ENCODE measurements at regions not wholly inside any gene's neighbourhood (a gene's known extent, or its start where the extent isn't known, plus 50 kb on each side); places are given as distances from the start of the nearest gene placed in this dataset.

DNA sequence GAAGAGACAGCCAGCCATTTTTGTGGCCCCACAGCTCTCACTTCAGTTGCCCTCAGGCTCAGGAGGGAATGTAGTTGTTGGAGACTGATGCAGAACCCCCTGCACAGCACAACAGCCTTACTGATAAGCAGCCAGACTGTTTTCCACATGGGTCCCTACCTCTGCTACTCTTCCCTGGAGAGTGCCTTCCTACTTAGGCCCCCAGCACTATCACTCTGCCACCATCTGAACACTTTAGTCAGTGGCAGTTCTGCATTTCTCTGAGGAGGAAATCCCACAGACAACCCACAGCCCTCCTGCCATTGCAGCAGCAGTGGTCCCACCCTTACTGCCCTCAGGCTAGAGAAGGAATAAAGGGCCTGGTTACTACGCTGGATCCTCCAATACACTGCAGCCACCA lies 61.8 kb upstream of the PTPRD start:
- H3K4me3 Mint-ChIP-seq, result no peak overlapping the region
- H3K4me1 Mint-ChIP-seq, result no peaks in the 10 kb centered on the region
- H3K27me3 Mint-ChIP-seq, result no peaks in the 10 kb centered on the region
- H3K36me3 Mint-ChIP-seq, result no peaks in the 10 kb centered on the region
- DNase-seq, result no peak
- peaks cover 14% of the 10 kb centered on the region for H3K9me3 Mint-ChIP-seq
- no peak overlapping the region for H3K27ac Mint-ChIP-seq
- CTCF ChIA-PET, result no interaction called here

DNA sequence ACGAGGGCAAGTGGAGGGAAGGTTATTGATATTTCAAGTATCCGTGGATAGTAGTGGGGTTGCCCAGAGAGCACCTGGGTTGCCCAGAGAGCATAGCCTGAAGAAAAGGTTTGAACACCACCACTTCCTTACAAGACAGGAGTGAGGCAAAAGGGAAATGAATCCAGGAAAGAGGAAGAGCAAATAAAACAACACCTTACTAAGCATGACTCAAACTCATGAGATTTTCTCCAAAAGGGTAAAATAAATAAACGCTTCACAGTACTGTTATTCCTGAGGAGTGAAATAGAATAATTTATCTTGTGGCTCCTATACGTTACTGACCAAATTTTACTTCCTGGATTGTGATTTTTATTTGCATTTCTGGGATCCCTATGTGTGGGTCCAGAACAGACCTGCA lies 65.2 kb upstream of the PTPRD start:
- no peak for DNase-seq
- Mint-ChIP-seq H3K36me3 (no peaks in the 10 kb centered on the region), H3K27ac (no peak overlapping the region), H3K4me3 (no peak overlapping the region), H3K4me1 (no peaks in the 10 kb centered on the region), H3K27me3 (no peaks in the 10 kb centered on the region), H3K9me3 (peaks cover 14% of the 10 kb centered on the region)
- CTCF ChIA-PET, result no interaction called here

DNA sequence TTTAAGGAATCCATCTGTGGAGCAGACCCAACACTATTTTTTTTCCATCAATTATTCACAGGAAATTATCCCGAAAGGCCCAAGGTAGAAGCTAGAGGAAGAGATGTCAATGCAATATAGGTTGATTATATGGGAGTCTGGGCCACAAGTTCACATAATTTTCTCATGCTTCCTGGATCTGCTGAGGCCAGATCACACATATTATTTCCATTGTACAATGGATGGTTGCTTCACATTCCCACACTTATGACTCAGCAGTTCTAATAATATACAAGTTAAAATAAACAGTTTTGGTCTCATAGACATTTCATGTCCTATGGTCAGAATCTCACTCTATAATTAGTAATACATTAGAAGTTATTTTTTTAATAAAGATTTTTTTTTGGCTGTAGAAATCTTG lies 66.0 kb upstream of the PTPRD start:
- Mint-ChIP-seq H3K4me3 (no peak overlapping the region), H3K9me3 (peaks cover 7% of the 10 kb centered on the region), H3K27me3 (no peaks in the 10 kb centered on the region), H3K27ac (no peak overlapping the region), H3K36me3 (no peaks in the 10 kb centered on the region), H3K4me1 (no peaks in the 10 kb centered on the region)
- CTCF ChIA-PET, result no interaction called here
- no peak for DNase-seq

DNA sequence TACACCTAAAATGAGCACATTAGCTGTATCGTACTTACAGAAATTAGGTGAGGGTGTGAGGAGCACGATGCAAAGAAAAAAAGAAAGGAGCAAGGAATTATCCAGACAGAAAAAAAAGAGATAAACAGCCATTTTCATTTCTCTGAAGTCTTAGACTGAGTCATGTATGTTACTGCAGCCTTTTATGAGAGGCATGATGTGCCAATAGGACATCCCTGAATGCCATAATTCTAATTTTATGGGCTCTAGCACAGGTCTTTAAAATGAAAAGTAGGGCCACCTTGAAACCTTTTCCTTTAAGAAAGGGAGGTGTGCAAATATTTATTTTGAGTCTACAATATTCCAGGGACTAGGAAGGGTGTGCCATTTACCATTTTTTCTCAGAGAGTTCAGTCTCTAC lies 74.1 kb upstream of the PTPRD start:
- CTCF ChIA-PET, result no interaction called here
- Mint-ChIP-seq H3K27me3 (no peaks in the 10 kb centered on the region), H3K4me3 (no peak overlapping the region), H3K36me3 (no peaks in the 10 kb centered on the region), H3K9me3 (peaks cover 10% of the 10 kb centered on the region), H3K27ac (no peak overlapping the region), H3K4me1 (no peaks in the 10 kb centered on the region)
- no peak for DNase-seq

DNA sequence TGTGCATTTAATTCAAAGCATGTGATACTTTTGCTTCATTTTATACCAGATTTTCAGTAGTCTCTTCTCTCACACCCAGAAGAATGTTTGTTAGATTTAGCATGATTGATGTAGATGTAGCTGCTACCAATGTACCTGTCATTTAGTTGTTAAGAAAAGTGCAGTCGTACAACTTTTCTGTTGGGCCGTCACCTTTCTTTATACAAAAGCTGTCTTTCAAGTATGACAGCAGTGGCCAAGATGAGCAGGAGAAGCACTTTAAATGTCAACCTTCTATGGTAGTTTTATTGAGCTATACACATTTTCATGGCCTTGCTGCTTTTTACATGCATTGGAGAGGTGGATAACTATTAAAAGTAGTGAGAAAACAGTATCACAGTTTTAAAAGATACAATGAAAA lies 77.7 kb upstream of the PTPRD start:
- Mint-ChIP-seq H3K9me3 (peaks cover 10% of the 10 kb centered on the region), H3K4me3 (no peak overlapping the region), H3K4me1 (no peaks in the 10 kb centered on the region), H3K36me3 (no peaks in the 10 kb centered on the region), H3K27ac (no peak overlapping the region), H3K27me3 (no peaks in the 10 kb centered on the region)
- CTCF ChIA-PET, result no interaction called here
- DNase-seq, result no peak

DNA sequence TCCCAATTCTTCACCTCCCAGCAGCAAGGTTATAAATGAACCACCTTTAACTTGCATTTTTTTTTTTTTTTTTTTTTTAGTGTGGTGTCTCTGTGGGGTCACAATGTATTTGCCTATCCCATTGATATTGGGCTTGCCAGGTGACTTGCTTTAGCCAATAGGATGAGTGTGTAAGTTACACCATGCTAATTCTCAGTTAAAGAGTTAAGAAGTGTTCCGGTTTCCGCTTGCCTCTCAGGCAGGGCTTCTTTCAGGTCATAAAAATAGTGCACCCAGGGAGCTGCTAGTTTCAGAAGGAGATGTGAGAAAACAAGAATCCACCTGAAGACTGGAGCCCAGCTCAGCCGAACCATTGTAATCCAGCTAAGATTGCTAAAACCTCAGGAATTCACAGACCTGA lies 84.2 kb upstream of the PTPRD start:
- Mint-ChIP-seq H3K9me3 (peaks cover 3% of the 10 kb centered on the region), H3K4me1 (no peaks in the 10 kb centered on the region), H3K36me3 (no peaks in the 10 kb centered on the region), H3K27me3 (no peaks in the 10 kb centered on the region), H3K27ac (no peak overlapping the region), H3K4me3 (no peak overlapping the region)
- no peak for DNase-seq
- CTCF ChIA-PET, result no interaction called here

DNA sequence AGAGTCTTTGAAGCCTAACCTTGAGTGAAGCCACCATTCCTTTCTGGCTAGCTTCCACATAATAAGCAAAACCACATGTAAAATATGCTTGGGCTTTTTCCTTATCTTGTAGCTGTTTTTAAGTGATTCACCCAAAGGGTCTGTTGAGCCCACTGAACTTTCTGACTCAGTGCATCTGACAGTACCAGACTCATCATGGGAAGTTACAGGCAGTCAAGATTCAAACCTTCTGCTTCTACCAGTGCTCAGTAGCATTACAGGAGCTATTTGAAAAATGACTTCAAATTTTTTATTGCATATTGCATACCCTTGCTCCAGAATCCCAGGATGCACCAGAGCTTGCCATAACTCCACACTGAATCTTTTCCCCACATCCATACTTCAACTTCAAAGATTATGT lies 87.5 kb upstream of the PTPRD start:
- H3K4me3 Mint-ChIP-seq, result no peak overlapping the region
- no peak for DNase-seq
- CTCF ChIA-PET, result no interaction called here
- no peaks in the 10 kb centered on the region for H3K27me3 Mint-ChIP-seq
- no peaks in the 10 kb centered on the region for H3K4me1 Mint-ChIP-seq
- peaks cover 5% of the 10 kb centered on the region for H3K9me3 Mint-ChIP-seq
- H3K36me3 Mint-ChIP-seq, result no peaks in the 10 kb centered on the region
- no peak overlapping the region for H3K27ac Mint-ChIP-seq

DNA sequence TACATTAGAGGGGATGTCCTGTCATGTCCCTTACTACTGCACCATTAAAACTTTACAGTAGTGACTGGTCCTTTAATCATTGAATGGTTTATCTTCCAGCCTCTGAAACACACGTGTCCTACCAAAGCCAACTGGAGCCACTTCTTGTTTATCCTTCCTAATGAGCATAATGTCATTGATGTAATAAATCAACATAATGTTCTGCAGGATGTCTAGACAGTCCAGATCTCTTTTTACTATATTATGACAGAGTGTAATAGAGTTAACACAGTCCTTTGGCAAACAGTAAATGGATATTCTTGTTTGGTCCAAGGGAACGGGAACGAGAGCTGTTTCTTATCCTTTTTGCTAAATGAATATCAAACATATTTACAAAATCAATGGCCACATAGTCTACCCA lies 88.1 kb upstream of the PTPRD start:
- no peaks in the 10 kb centered on the region for H3K36me3 Mint-ChIP-seq
- H3K4me1 Mint-ChIP-seq, result no peaks in the 10 kb centered on the region
- DNase-seq, result no peak
- no peak overlapping the region for H3K27ac Mint-ChIP-seq
- CTCF ChIA-PET, result no interaction called here
- peaks cover 5% of the 10 kb centered on the region for H3K9me3 Mint-ChIP-seq
- H3K27me3 Mint-ChIP-seq, result no peaks in the 10 kb centered on the region
- H3K4me3 Mint-ChIP-seq, result no peak overlapping the region

DNA sequence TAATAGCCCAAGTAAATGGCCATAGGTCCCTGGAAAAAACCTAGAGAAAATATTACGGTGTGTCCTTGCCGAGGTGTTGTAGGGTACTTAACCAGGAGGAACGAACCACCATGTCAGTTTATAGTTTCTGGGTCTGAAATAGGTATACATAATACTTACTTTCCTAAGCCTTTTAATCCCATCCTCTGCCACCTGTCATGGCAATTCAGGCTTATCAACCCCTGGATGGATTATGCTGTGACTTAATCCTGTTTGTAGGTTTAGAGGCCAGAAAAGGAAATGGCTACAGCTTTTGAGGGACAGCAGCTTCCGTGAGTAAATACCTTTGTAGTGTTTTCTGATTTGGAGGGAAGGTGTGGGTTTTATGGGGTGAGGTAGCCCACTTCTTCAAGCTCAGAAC lies 89.1 kb upstream of the PTPRD start:
- Mint-ChIP-seq H3K36me3 (no peaks in the 10 kb centered on the region), H3K27me3 (no peaks in the 10 kb centered on the region), H3K27ac (no peak overlapping the region), H3K9me3 (peaks cover 2% of the 10 kb centered on the region), H3K4me1 (no peaks in the 10 kb centered on the region), H3K4me3 (no peak overlapping the region)
- CTCF ChIA-PET, result no interaction called here
- DNase-seq, result no peak

DNA sequence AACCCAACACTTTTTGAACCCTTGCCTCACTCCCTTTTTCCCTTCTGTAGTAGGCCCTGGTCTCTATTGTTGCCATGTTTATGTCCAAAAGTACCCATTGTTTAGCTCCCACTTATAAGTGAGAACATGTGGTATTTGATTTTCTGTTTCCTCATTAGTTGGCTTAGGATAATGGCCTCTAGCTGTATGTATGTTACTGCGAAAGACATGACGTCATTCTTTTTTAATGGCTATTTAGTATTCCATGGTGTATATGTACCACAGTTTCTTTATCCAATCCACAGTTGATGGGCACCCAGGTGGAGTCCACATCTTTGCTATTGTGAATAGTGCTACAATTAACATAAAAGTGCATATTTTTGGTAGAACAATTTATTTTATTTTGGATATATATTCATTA lies 90.3 kb upstream of the PTPRD start:
- no peaks in the 10 kb centered on the region for H3K4me1 Mint-ChIP-seq
- no peak overlapping the region for H3K27ac Mint-ChIP-seq
- CTCF ChIA-PET, result no interaction called here

DNA sequence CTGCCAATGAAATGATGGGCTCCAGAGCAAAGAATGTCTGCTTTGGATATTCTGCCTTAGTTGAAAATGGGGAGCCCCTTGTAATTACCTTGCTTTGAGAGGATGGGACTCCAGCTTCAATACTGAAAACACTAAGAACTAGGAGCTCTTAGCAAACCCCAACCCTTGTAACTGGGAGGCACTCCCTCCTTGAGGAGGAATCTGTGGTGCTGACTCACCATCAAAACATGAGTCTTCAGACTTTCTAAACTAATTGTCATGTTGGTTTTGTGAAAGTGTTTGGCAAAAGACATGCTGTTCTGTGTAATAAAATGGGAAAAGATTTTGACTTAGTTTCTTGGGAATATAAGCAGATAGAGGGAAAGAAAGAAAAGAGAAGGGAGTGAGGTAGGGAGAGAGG lies 91.9 kb upstream of the PTPRD start:
- no peaks in the 10 kb centered on the region for H3K27me3 Mint-ChIP-seq
- no peaks in the 10 kb centered on the region for H3K4me1 Mint-ChIP-seq
- CTCF ChIA-PET, result no interaction called here
- no peak overlapping the region for H3K27ac Mint-ChIP-seq
- no peak overlapping the region for H3K4me3 Mint-ChIP-seq
- no peak for DNase-seq
- H3K9me3 Mint-ChIP-seq, result peaks cover 2% of the 10 kb centered on the region
- no peaks in the 10 kb centered on the region for H3K36me3 Mint-ChIP-seq

More for the DNA sequence above, 90.3 kb upstream of the PTPRD start:
- H3K9me3 Mint-ChIP-seq, result peaks cover 2% of the 10 kb centered on the region
- H3K4me3 Mint-ChIP-seq, result no peak overlapping the region
- no peaks in the 10 kb centered on the region for H3K27me3 Mint-ChIP-seq
- H3K36me3 Mint-ChIP-seq, result no peaks in the 10 kb centered on the region
- DNase-seq, result no peak

DNA sequence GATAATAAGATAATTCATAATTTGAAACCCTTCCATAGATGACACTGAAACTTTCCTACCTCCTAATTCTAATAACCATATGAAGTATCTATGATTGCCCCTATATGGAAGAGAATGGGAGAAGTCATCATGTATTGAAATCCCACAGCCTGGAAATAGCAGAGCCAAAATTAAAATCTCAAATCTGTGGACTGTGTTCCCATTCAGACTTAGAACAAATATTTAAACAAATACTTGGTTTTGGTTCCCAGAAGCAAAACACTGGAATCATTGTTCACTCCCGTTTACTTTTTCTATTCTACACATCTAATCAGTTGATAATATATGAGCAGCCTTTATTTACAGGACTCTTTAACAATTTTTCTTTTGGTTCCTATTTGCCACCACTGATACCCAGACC lies 92.6 kb upstream of the PTPRD start:
- H3K27me3 Mint-ChIP-seq, result no peaks in the 10 kb centered on the region
- DNase-seq, result no peak
- no peaks in the 10 kb centered on the region for H3K4me1 Mint-ChIP-seq
- H3K27ac Mint-ChIP-seq, result no peak overlapping the region
- H3K36me3 Mint-ChIP-seq, result no peaks in the 10 kb centered on the region
- no peak overlapping the region for H3K4me3 Mint-ChIP-seq
- CTCF ChIA-PET, result no interaction called here
- peaks cover 2% of the 10 kb centered on the region for H3K9me3 Mint-ChIP-seq

DNA sequence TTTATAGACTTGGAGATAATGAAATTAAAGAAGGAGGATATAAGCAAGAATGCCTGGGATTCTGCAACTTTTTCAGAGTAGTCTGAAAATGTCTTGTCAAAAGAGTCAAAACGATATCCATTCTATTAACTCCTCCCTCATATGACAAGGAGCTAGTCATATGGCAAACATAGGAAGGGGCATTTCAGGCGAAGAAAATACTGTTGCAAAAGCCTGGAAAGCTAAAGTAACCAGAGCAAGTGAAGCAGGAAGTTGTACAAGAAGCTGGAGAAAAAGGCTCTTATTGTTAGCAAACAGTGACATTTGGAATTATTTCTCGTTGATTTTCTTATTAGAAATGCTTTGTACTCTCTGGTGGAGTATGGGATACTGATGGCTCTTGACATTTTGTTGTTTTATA lies 94.0 kb upstream of the PTPRD start:
- CTCF ChIA-PET, result no interaction called here
- Mint-ChIP-seq H3K27me3 (no peaks in the 10 kb centered on the region), H3K4me1 (no peaks in the 10 kb centered on the region), H3K9me3 (peaks cover 2% of the 10 kb centered on the region), H3K27ac (no peak overlapping the region), H3K36me3 (no peaks in the 10 kb centered on the region), H3K4me3 (no peak overlapping the region)
- DNase-seq, result no peak

DNA sequence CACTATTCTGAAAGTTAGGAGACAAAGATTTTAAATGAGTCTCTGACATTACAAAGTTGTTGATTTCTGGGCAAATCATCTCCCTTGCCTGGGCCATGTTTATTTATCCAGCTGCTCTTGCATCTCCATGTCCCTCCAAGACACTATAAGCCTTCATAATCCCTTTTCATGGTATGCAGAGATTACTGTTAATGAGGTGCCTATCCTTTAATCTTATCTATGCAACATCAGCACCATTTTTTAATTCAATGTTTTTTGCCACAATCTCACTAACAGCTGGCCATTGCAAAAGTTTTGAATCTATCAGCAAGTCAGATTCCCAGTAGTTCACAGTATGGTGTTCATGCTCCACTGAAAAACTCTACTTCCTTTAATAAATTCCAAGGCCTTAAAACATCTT lies 108.5 kb upstream of the PTPRD start:
- Mint-ChIP-seq H3K27me3 (no peaks in the 10 kb centered on the region), H3K4me3 (no peak overlapping the region), H3K27ac (no peak overlapping the region), H3K4me1 (no peaks in the 10 kb centered on the region), H3K36me3 (no peaks in the 10 kb centered on the region), H3K9me3 (peaks cover 15% of the 10 kb centered on the region)
- DNase-seq, result no peak
- CTCF ChIA-PET, result no interaction called here

DNA sequence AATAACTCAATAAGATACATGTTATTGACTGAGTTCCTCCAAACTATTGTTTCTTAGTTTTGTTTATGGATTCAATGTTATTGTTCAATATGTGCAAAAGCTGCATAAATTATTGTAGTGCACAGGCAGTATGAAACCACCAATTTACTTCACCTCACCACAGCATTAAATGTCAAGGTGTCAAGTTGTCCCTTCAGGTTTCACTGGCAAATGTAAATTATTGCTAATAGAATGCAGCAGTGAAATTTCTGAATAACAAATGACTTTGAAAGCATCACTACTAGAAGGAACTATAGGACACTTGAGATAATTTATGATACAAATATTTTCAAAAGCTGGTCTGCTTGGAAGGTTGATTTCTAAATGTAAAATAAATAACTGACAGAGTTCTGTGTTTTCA lies 116.4 kb upstream of the PTPRD start:
- H3K36me3 Mint-ChIP-seq, result no peaks in the 10 kb centered on the region
- peaks cover 6% of the 10 kb centered on the region for H3K9me3 Mint-ChIP-seq
- DNase-seq, result no peak
- H3K4me3 Mint-ChIP-seq, result no peak overlapping the region
- H3K4me1 Mint-ChIP-seq, result no peaks in the 10 kb centered on the region
- no peak overlapping the region for H3K27ac Mint-ChIP-seq
- no peaks in the 10 kb centered on the region for H3K27me3 Mint-ChIP-seq
- CTCF ChIA-PET, result no interaction called here

DNA sequence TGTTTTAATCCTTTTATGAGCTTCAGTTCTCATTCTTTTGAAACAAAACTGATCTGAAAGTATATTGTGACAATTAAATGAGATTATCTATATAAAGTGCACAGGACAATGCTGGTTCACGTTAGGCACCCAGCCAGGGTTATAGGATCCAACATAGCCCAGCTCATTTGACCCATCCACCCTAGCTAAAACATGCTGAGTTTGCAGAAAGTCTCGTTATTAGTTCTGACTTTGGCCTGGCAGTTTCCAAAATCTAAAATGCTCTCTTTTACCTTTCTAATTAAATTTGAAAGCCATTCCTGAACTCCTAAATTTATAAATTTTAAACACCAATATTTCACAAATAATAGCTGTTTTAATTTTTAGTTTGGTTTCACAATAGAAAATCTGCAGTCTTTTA lies 131.9 kb upstream of the PTPRD start:
- CTCF ChIA-PET, result no interaction called here
- DNase-seq, result no peak
- Mint-ChIP-seq H3K27me3 (no peaks in the 10 kb centered on the region), H3K4me1 (no peaks in the 10 kb centered on the region), H3K36me3 (no peaks in the 10 kb centered on the region), H3K9me3 (peaks cover 17% of the 10 kb centered on the region), H3K27ac (no peak overlapping the region), H3K4me3 (no peak overlapping the region)

All from activated naive CD4-positive, alpha-beta T cell treated with anti-CD3 and anti-CD28 coated beads, Interleukin-2, amount 10 ng/mL, durations not matched to agents 7 days and 5 days (primary cell).